ENCODE measurements at regions not wholly inside any gene's neighbourhood (a gene's known extent, or its start where the extent isn't known, plus 50 kb on each side); places are given as distances from the start of the nearest gene placed in this dataset.

DNA sequence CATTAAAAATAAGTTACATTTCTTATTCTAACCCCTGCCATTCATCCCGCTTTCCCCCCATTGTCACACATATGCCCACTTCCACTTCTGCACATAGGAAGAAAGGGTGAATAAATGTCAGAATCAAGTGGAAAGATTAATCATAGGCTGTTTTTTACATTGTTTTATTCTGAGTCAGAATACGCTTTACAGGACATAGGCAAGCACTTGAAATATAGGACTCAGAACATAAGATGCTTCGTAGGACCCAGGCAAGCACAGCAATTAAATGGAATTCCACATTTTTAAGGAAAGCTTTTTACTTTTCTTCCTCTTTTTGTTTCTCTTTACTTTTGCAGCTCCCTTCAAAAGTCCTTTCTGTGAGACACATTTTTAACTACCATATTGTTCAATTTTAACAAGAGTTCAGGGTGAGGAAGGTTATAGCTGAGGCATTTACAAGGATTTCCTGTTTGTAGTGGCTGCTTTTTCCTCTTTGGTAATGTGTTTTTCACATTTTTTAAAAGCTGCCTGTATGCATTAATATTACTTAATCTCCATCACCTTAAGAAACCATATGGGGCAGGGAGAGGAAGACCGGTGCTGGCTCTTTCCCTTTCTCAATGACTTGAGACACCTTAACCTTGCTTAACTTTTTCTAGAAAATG is 130.0 kb downstream of the TES start:
- no peak overlapping the region for H3K23ac ChIP-seq (ENCODE audit: low read depth, low read length, poor library complexity)
- no peaks in the 10 kb centered on the region for H3K79me1 ChIP-seq (ENCODE audit: low read depth, low read length)
- H3K9ac ChIP-seq (ENCODE audit: low read depth, low read length, poor library complexity): no peak overlapping the region
- no peak overlapping the region for H3K14ac ChIP-seq (ENCODE audit: low read length)
- no peak overlapping the region for H3K4me2 ChIP-seq (ENCODE audit: insufficient read depth, low read length, poor library complexity, severe bottlenecking)
- no peak overlapping the region for H4K8ac ChIP-seq (ENCODE audit: low read depth, low read length)
- no peak overlapping the region for H2AFZ ChIP-seq (ENCODE audit: low read length)
- no peaks in the 10 kb centered on the region for H3K36me3 ChIP-seq (replicated peaks in 1 of 2; ENCODE audit: control insufficient read depth in 2 of 2, insufficient read depth in 2 of 2, low read length in 2 of 2)
- H3K27me3 ChIP-seq (ENCODE audit: control insufficient read depth in 3 of 3, insufficient read depth in 3 of 3, low read depth in 1 of 3, low read length in 3 of 3): no peaks in the 10 kb centered on the region
- no peak overlapping the region for H3K18ac ChIP-seq (ENCODE audit: low read length)
- WGBS, 2 donors (ENCODE audit: extremely low coverage in 2 of 2, insufficient read length in 2 of 2, insufficient replicate concordance in 1 of 2): no CpG with 5 or more reads among the region's 4 CpGs
- DNase-seq (ENCODE audit: low spot score): no peak
- H3K4ac ChIP-seq (ENCODE audit: low read length): no peak overlapping the region
- no peaks in the 10 kb centered on the region for H3K4me1 ChIP-seq (ENCODE audit: control insufficient read depth in 2 of 2, insufficient read depth in 1 of 2, low read depth in 1 of 2, low read length in 2 of 2)
- no peak overlapping the region for H2AK5ac ChIP-seq (ENCODE audit: low read depth, low read length)
- H3K4me3 ChIP-seq (ENCODE audit: low read length in 2 of 2): no peak overlapping the region
- no peak overlapping the region for H2BK120ac ChIP-seq (ENCODE audit: low read depth, low read length)
- H4K91ac ChIP-seq (ENCODE audit: low read depth, low read length, poor library complexity): no peak overlapping the region
- H2BK12ac ChIP-seq (ENCODE audit: low read length): no peak overlapping the region
- no peaks in the 10 kb centered on the region for H3K9me3 ChIP-seq (replicated peaks in 1 of 2; ENCODE audit: control insufficient read depth in 2 of 2, insufficient read depth in 1 of 2, low read depth in 1 of 2, low read length in 2 of 2)
- H2BK15ac ChIP-seq (ENCODE audit: low read length): no peak overlapping the region
- H3K27ac ChIP-seq (replicated peaks; ENCODE audit: low read length): no peak overlapping the region
- H2BK5ac ChIP-seq (ENCODE audit: low read length): no peak overlapping the region

DNA sequence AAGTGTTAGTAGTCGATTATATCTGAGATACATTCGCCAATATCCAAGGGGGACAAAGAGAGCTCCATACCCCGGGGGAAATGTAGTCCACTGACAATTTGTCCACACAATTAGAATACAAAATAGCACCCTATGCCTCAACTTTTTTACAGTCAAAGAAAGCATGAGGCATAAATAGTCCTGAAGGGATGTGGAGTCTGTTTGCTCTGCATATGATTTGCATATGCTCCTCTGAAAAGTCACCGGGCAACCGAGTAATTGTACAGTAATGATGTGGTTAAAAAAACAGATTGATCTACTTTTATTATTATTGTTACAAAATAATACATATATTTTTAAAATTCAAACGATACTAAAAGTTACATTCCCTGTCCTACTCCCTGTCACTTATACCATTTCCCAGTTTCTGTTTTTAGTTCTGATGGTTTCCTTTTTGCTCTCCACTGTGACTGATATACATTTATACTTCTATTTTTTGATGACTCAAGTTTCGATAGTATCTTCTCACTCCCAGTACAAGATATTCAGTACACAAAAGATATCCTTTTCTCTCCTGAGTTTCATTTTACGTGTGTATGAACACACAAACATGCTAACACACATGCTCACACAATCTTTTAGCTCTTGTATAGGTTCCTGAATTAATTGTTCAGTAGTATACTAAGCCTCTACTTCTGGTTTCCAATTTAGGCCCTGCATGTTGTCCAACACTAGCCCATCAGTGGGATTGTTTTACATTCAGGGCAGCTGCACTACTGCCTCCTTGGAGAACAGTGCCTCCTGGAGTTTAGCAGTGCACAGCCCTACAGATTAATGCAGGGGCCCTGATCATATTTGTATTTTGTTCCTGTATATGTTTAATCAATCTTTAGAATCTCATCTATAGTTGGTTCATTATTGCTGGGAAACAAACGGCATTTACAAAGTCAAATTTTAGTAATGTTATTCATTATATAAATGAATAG is 130.9 kb downstream of the TES start:
- H3K14ac ChIP-seq (ENCODE audit: low read length): no peak overlapping the region

DNA sequence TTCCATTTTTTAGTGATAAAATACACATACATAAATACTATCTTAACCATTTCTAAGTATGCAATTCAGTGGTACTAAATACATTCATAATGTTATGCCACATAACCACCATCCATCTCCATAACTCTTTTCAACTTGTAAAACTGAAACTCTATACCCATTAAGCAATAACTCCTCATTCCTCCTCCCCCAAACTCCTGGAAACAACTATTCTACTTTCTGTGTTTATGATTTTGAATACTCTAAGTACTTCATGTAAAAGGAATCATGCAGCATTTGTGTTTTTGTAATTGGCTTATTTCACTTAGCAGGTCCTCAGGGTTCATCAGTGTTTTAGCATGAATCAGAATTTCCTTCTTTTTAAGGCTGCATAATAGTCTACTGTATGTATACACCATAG is 131.8 kb downstream of the TES start:
- H3K9ac ChIP-seq (ENCODE audit: low read depth, low read length, poor library complexity): no peak overlapping the region
- H2BK5ac ChIP-seq (ENCODE audit: low read length): no peak overlapping the region
- no peak overlapping the region for H3K18ac ChIP-seq (ENCODE audit: low read length)
- H2BK12ac ChIP-seq (ENCODE audit: low read length): no peak overlapping the region
- no peak overlapping the region for H2AFZ ChIP-seq (ENCODE audit: low read length)
- no peaks in the 10 kb centered on the region for H3K79me1 ChIP-seq (ENCODE audit: low read depth, low read length)
- no peak overlapping the region for H2BK15ac ChIP-seq (ENCODE audit: low read length)
- no peak overlapping the region for H3K14ac ChIP-seq (ENCODE audit: low read length)
- no peaks in the 10 kb centered on the region for H3K4me1 ChIP-seq (ENCODE audit: control insufficient read depth in 2 of 2, insufficient read depth in 1 of 2, low read depth in 1 of 2, low read length in 2 of 2)
- H4K91ac ChIP-seq (ENCODE audit: low read depth, low read length, poor library complexity): no peak overlapping the region
- no peaks in the 10 kb centered on the region for H3K9me3 ChIP-seq (replicated peaks in 1 of 2; ENCODE audit: control insufficient read depth in 2 of 2, insufficient read depth in 1 of 2, low read depth in 1 of 2, low read length in 2 of 2)
- DNase-seq (ENCODE audit: low spot score): no peak
- no peak overlapping the region for H2BK120ac ChIP-seq (ENCODE audit: low read depth, low read length)
- no peaks in the 10 kb centered on the region for H3K36me3 ChIP-seq (replicated peaks in 1 of 2; ENCODE audit: control insufficient read depth in 2 of 2, insufficient read depth in 2 of 2, low read length in 2 of 2)
- H3K27me3 ChIP-seq (ENCODE audit: control insufficient read depth in 3 of 3, insufficient read depth in 3 of 3, low read depth in 1 of 3, low read length in 3 of 3): no peaks in the 10 kb centered on the region
- no peak overlapping the region for H3K23ac ChIP-seq (ENCODE audit: low read depth, low read length, poor library complexity)
- H3K4me3 ChIP-seq (ENCODE audit: low read length in 2 of 2): no peak overlapping the region
- H2AK5ac ChIP-seq (ENCODE audit: low read depth, low read length): no peak overlapping the region
- no peak overlapping the region for H3K4me2 ChIP-seq (ENCODE audit: insufficient read depth, low read length, poor library complexity, severe bottlenecking)
- H3K4ac ChIP-seq (ENCODE audit: low read length): no peak overlapping the region
- H4K8ac ChIP-seq (ENCODE audit: low read depth, low read length): no peak overlapping the region
- no peak overlapping the region for H3K27ac ChIP-seq (replicated peaks; ENCODE audit: low read length)

More for the DNA sequence above, 130.9 kb downstream of the TES start:
- Histone ChIP-seq H2AFZ (ENCODE audit: low read length) (no peak overlapping the region), H4K91ac (ENCODE audit: low read depth, low read length, poor library complexity) (no peak overlapping the region), H3K27ac (replicated peaks; ENCODE audit: low read length) (no peak overlapping the region), H2AK5ac (ENCODE audit: low read depth, low read length) (no peak overlapping the region), H3K9ac (ENCODE audit: low read depth, low read length, poor library complexity) (no peak overlapping the region), H3K23ac (ENCODE audit: low read depth, low read length, poor library complexity) (no peak overlapping the region), H3K4me1 (ENCODE audit: control insufficient read depth in 2 of 2, insufficient read depth in 1 of 2, low read depth in 1 of 2, low read length in 2 of 2) (no peaks in the 10 kb centered on the region), H2BK120ac (ENCODE audit: low read depth, low read length) (no peak overlapping the region), H2BK15ac (ENCODE audit: low read length) (no peak overlapping the region), H3K18ac (ENCODE audit: low read length) (no peak overlapping the region), H2BK5ac (ENCODE audit: low read length) (no peak overlapping the region), H3K36me3 (replicated peaks in 1 of 2; ENCODE audit: control insufficient read depth in 2 of 2, insufficient read depth in 2 of 2, low read length in 2 of 2) (no peaks in the 10 kb centered on the region), H2BK12ac (ENCODE audit: low read length) (no peak overlapping the region), H3K4ac (ENCODE audit: low read length) (no peak overlapping the region), H3K4me2 (ENCODE audit: insufficient read depth, low read length, poor library complexity, severe bottlenecking) (no peak overlapping the region), H3K4me3 (ENCODE audit: low read length in 2 of 2) (no peak overlapping the region), H4K8ac (ENCODE audit: low read depth, low read length) (no peak overlapping the region), H3K9me3 (replicated peaks in 1 of 2; ENCODE audit: control insufficient read depth in 2 of 2, insufficient read depth in 1 of 2, low read depth in 1 of 2, low read length in 2 of 2) (no peaks in the 10 kb centered on the region), H3K27me3 (ENCODE audit: control insufficient read depth in 3 of 3, insufficient read depth in 3 of 3, low read depth in 1 of 3, low read length in 3 of 3) (no peaks in the 10 kb centered on the region), H3K79me1 (ENCODE audit: low read depth, low read length) (no peaks in the 10 kb centered on the region)
- no peak for DNase-seq (ENCODE audit: low spot score)
- no CpG with 5 or more reads among the region's 9 CpGs for WGBS, 2 donors (ENCODE audit: extremely low coverage in 2 of 2, insufficient read length in 2 of 2, insufficient replicate concordance in 1 of 2)

DNA sequence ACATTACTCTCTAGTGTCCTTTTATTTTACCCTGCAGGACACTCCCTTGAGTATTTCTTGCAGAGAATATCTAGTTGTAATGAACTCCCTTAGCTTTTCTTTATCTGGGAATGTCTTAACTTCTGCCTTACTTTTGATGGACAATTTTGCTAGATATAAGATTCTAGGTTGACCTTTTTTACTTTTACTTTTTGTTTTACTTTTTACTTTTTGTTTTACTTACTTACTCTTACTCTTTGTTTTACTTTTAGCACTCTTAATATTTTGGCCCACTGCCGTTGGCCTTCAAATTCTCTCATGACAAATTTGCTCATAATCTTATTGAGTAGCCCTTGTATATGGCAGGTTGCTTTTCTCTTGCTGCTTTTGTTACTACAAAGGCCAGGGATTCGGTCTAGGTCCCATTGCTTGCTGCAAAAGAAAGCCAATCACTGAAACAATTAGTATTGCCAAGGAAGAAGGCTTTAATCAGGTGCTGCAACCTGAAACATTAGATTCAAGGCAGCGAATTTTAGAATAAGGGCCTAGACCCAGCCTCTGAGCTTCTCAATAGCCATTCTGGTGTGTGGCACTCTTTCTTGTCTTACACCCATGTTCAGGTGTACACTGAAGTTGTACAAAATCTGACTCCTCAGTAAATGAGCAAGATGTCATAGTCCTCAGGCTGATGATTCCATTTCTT is 137.0 kb downstream of the TES start:
- H3K4ac ChIP-seq (ENCODE audit: low read length): no peak overlapping the region
- H3K4me2 ChIP-seq (ENCODE audit: insufficient read depth, low read length, poor library complexity, severe bottlenecking): no peak overlapping the region
- no peaks in the 10 kb centered on the region for H3K36me3 ChIP-seq (replicated peaks in 1 of 2; ENCODE audit: control insufficient read depth in 2 of 2, insufficient read depth in 2 of 2, low read length in 2 of 2)
- no peak overlapping the region for H2BK120ac ChIP-seq (ENCODE audit: low read depth, low read length)
- no peak overlapping the region for H3K23ac ChIP-seq (ENCODE audit: low read depth, low read length, poor library complexity)
- DNase-seq (ENCODE audit: low spot score): no peak
- no peak overlapping the region for H2AFZ ChIP-seq (ENCODE audit: low read length)
- no peak overlapping the region for H3K18ac ChIP-seq (ENCODE audit: low read length)
- no peaks in the 10 kb centered on the region for H3K79me1 ChIP-seq (ENCODE audit: low read depth, low read length)
- no peak overlapping the region for H3K9ac ChIP-seq (ENCODE audit: low read depth, low read length, poor library complexity)
- H3K4me1 ChIP-seq (ENCODE audit: control insufficient read depth in 2 of 2, insufficient read depth in 1 of 2, low read depth in 1 of 2, low read length in 2 of 2): no peaks in the 10 kb centered on the region
- no peaks in the 10 kb centered on the region for H3K27me3 ChIP-seq (ENCODE audit: control insufficient read depth in 3 of 3, insufficient read depth in 3 of 3, low read depth in 1 of 3, low read length in 3 of 3)
- H2BK15ac ChIP-seq (ENCODE audit: low read length): no peak overlapping the region
- H3K9me3 ChIP-seq (replicated peaks in 1 of 2; ENCODE audit: control insufficient read depth in 2 of 2, insufficient read depth in 1 of 2, low read depth in 1 of 2, low read length in 2 of 2): peaks cover 0 to 3% of the 10 kb centered on the region in 2 donors
- no peak overlapping the region for H2BK12ac ChIP-seq (ENCODE audit: low read length)
- H2BK5ac ChIP-seq (ENCODE audit: low read length): no peak overlapping the region
- H3K27ac ChIP-seq (replicated peaks; ENCODE audit: low read length): no peak overlapping the region
- H3K4me3 ChIP-seq (ENCODE audit: low read length in 2 of 2): no peak overlapping the region
- H4K8ac ChIP-seq (ENCODE audit: low read depth, low read length): no peak overlapping the region
- no peak overlapping the region for H3K14ac ChIP-seq (ENCODE audit: low read length)
- no peak overlapping the region for H4K91ac ChIP-seq (ENCODE audit: low read depth, low read length, poor library complexity)
- no peak overlapping the region for H2AK5ac ChIP-seq (ENCODE audit: low read depth, low read length)
- WGBS, 2 donors (ENCODE audit: extremely low coverage in 2 of 2, insufficient read length in 2 of 2, insufficient replicate concordance in 1 of 2): no CpG with 5 or more reads among the region's 3 CpGs

Measured in neuronal stem cell (in vitro differentiated cells).